Spleen (tissue), 11 donors: ENCODE measurements at regions not wholly inside any gene's neighbourhood (a gene's known extent, or its start where the extent isn't known, plus 50 kb on each side); places are given as distances from the start of the nearest gene placed in this dataset.

Experiments used
- DNase-seq: peaks from one replicate; pipeline ENCODE4 v3.0.0-alpha.2; 2020
- H3K27ac ChIP-seq, 8 donors: fragments of 200-600 bp; sonication (generic) in 7 of 8; 1 replicate in 4 of 8; 2 replicates in 4 of 8; pipeline versions ENCODE4 v1.5.0 to v1.8.0; 2016 to 2021; ENCODE audit warnings: inconsistent platforms in 4 of 8, mild to moderate bottlenecking in 4 of 8, moderate library complexity in 1 of 8
- H3K27me3 ChIP-seq, 7 donors: fragments of 200-600 bp; sonication (generic) in 6 of 7; replicated peaks in 1 of 7; 1 replicate in 4 of 7; 2 replicates in 3 of 7; pipeline versions ENCODE4 v1.5.0 to v1.8.0; 2016 to 2021; ENCODE audit warnings: inconsistent platforms in 3 of 7, mild to moderate bottlenecking in 1 of 7
- H3K36me3 ChIP-seq, 6 donors: fragments of 200-600 bp; sonication (generic) in 5 of 6; 1 replicate in 4 of 6; 2 replicates in 2 of 6; pipeline versions ENCODE4 v1.5.0 to v1.8.0; 2016 to 2021; ENCODE audit warnings: inconsistent platforms in 2 of 6
- H3K4me1 ChIP-seq, 6 donors: fragments of 200-600 bp; sonication (generic) in 5 of 6; 1 replicate in 3 of 6; 2 replicates in 3 of 6; pipeline versions ENCODE4 v1.5.0 to v1.8.0; 2016 to 2021; ENCODE audit warnings: inconsistent platforms in 3 of 6
- H3K4me3 ChIP-seq, 8 donors: fragments of 200-600 bp; sonication (generic) in 7 of 8; 1 replicate in 4 of 8; 2 replicates in 4 of 8; pipeline versions ENCODE4 v1.5.0 to v1.8.0; 2016 to 2021; ENCODE audit warnings: inconsistent platforms in 4 of 8, mild to moderate bottlenecking in 4 of 8, moderate library complexity in 2 of 8
- H3K9me3 ChIP-seq, 8 donors: fragments of 200-600 bp; sonication (generic) in 7 of 8; 1 replicate in 4 of 8; 2 replicates in 4 of 8; pipeline versions ENCODE4 v1.5.0 to v1.8.0; 2016 to 2021; ENCODE audit warnings: inconsistent platforms in 4 of 8
- POLR2A ChIP-seq, 3 donors: fragments of 450-650 bp; IDR thresholded peaks; one replicate each; pipeline ENCODE4 v1.5.1; 2017; ENCODE audit warnings: antibody characterized with exemption in 3 of 3, mild to moderate bottlenecking in 1 of 3
- POLR2AphosphoS5 ChIP-seq, 3 donors: sonication (generic); formaldehyde crosslinking; IDR thresholded peaks; one replicate each; pipeline ENCODE4 v1.5.1; 2017; ENCODE audit warnings: antibody characterized with exemption in 3 of 3
- WGBS, 5 donors: extraction: QIAGEN DNeasy Blood & Tissue Kit in 3 of 5; methylation state at CpG; one replicate each; pipeline versions ENCODE4 v1.1.5 to v1.1.7; 2013 to 2018; 5-methylcytosine and 5-hydroxymethylcytosine counted together
- intact Hi-C: fragments of 100-400 bp; cut with DNase I; formaldehyde crosslinking; loops from one replicate; pipeline ENCODE4 v1.15.0; 2023; ENCODE audit warnings: low total_unique reads
- TF ChIP-seq, protein P1 (sequence below), 11 experiments: fragments of 200-600 bp in 7 of 11; fragments of 450-650 bp in 4 of 11; sonication (generic) in 4 of 11; IDR thresholded peaks in 8 of 11; conservative IDR thresholded peaks in 3 of 11; 1 replicate in 7 of 11; 2 replicates in 4 of 11; pipeline versions ENCODE4 v1.4.0 to v1.8.0; 2016 to 2021; ENCODE audit warnings: antibody characterized with exemption in 11 of 11, inconsistent platforms in 4 of 11, mild to moderate bottlenecking in 1 of 11
- donor health status: healthy with polysubstance abuse.
- donor health status: DM: no; HTN: no; CAD: no; lungs with moderate emphysema.
- donor health status: DM: no; HTN: no; CAD: no.
- donor health status: Bipolar disorder and iron deficiency.
- donor health status: healthy.
- donor health status: DM: no; HTN: no; CAD: no.
- donor health status: DM: yes; HTN: yes; CAD: no.

DNA sequence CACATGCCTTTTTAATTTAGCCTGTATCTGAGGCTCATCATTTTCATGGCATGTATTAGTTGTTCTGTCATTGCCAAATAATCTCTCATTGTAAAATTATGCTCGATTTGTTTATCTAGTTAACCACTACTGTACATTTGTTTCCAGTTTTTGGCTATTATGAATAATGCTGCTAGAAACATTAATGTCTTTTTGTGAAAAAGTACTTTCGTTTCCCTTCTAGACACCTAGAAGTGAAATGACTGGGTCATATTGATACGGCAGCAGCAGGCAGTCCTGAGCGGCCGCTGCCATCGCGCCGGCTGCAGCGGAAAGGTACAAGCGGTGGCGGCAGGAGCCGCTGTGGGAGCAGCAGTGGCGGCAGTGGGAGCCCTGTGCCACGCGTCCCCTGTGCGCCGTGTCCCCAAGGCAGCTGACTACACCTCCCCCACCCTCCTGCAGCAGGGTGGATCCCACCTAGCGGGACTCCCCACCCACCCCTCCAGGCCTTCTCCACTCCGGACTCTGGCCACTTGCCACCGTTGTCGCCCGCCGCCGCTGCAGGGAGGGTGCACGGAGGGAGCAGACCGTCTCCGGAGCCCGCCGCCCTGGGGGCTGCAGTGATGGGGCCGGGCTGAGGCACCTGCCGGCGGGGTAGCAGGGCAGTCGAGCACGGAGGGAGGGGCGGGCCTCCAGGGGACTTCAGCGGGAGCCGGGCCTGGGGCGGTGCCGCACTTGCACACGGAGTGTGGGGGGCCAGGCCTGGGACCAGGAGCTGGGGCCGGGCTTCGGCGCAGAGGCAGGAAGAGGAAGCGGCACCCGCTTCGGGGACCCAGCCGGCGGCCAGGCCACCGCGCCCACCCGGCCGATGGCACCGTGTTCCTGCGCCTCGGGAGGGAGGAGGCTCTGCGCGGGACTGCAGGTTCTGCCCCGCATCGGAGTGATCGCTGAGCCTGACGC, 66.8 kb upstream of the RGS7 start:
- peaks cover 3 to 32% (median 17%) of the 10 kb centered on the region in 7 donors for H3K27me3 ChIP-seq
- peaks cover 0 to 16% (median 13%) of the 10 kb centered on the region in 6 donors for H3K4me1 ChIP-seq
- TF ChIP-seq POLR2AphosphoS5 (IDR thresholded peaks at IDR 0.05) (peak in 1 of 3 donors; percentile 12), POLR2A (IDR thresholded peaks at IDR 0.05) (no peak)
- TF ChIP-seq, protein P1, sequence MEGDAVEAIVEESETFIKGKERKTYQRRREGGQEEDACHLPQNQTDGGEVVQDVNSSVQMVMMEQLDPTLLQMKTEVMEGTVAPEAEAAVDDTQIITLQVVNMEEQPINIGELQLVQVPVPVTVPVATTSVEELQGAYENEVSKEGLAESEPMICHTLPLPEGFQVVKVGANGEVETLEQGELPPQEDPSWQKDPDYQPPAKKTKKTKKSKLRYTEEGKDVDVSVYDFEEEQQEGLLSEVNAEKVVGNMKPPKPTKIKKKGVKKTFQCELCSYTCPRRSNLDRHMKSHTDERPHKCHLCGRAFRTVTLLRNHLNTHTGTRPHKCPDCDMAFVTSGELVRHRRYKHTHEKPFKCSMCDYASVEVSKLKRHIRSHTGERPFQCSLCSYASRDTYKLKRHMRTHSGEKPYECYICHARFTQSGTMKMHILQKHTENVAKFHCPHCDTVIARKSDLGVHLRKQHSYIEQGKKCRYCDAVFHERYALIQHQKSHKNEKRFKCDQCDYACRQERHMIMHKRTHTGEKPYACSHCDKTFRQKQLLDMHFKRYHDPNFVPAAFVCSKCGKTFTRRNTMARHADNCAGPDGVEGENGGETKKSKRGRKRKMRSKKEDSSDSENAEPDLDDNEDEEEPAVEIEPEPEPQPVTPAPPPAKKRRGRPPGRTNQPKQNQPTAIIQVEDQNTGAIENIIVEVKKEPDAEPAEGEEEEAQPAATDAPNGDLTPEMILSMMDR (IDR thresholded peaks at IDR 0.05 in 8 of 11, conservative IDR thresholded peaks at IDR 0.05 in 3 of 11) = no peak
- WGBS, 5 donors = 1 to 4% (median 2%) methylated on average over 28 to 61 of the region's 61 CpGs
- peak; percentile 83 for DNase-seq
- intact Hi-C loops = no loop called here
- H3K4me3 ChIP-seq = peak overlapping the region; percentile 28 to 74 (median 42)
- H3K36me3 ChIP-seq = no peaks in the 10 kb centered on the region
- H3K9me3 ChIP-seq = no peaks in the 10 kb centered on the region
- peak overlapping the region in 1 of 8 donors; percentile 24 for H3K27ac ChIP-seq

- no peak overlapping the region for H3K27ac ChIP-seq
- peaks cover 3 to 32% (median 17%) of the 10 kb centered on the region in 7 donors for H3K27me3 ChIP-seq
- TF ChIP-seq POLR2AphosphoS5 (IDR thresholded peaks at IDR 0.05) (no peak), POLR2A (IDR thresholded peaks at IDR 0.05) (no peak)
- TF ChIP-seq, protein P1 (IDR thresholded peaks at IDR 0.05 in 8 of 11, conservative IDR thresholded peaks at IDR 0.05 in 3 of 11) = no peak
- H3K9me3 ChIP-seq = no peaks in the 10 kb centered on the region
- peaks cover 0 to 16% (median 13%) of the 10 kb centered on the region in 6 donors for H3K4me1 ChIP-seq
- intact Hi-C loops = no loop called here
- no peaks in the 10 kb centered on the region for H3K36me3 ChIP-seq
- no peak overlapping the region for H3K4me3 ChIP-seq
- no peak for DNase-seq
- 78 to 89% (median 84%) methylated on average over 6 of the region's 6 CpGs for WGBS, 5 donors
These were observed 65.5 kb upstream of the RGS7 start for GRCh38 chr1:241422470-241422869.

GRCh38 chr1:241419986-241420385, 63.0 kb upstream of the RGS7 start:
- Histone ChIP-seq H3K36me3 (no peaks in the 10 kb centered on the region), H3K4me1 (peaks cover 0 to 16% (median 13%) of the 10 kb centered on the region in 6 donors), H3K9me3 (no peaks in the 10 kb centered on the region), H3K27me3 (peaks cover 3 to 31% (median 17%) of the 10 kb centered on the region in 7 donors), H3K4me3 (no peak overlapping the region), H3K27ac (no peak overlapping the region)
- no peak for DNase-seq
- TF ChIP-seq POLR2AphosphoS5 (IDR thresholded peaks at IDR 0.05) (no peak), POLR2A (IDR thresholded peaks at IDR 0.05) (no peak)
- TF ChIP-seq, protein P1 (IDR thresholded peaks at IDR 0.05 in 8 of 11, conservative IDR thresholded peaks at IDR 0.05 in 3 of 11) = no peak
- 90 to 97% (median 94%) methylated on average over 3 of the region's 3 CpGs for WGBS, 5 donors
- intact Hi-C loops = no loop called here

- no peaks in the 10 kb centered on the region for H3K9me3 ChIP-seq
- TF ChIP-seq, protein P1 (IDR thresholded peaks at IDR 0.05 in 8 of 11, conservative IDR thresholded peaks at IDR 0.05 in 3 of 11) = no peak
- no peak for TF ChIP-seq POLR2AphosphoS5 (IDR thresholded peaks at IDR 0.05)
- no peak for TF ChIP-seq POLR2A (IDR thresholded peaks at IDR 0.05)
- WGBS, 5 donors = 53 to 97% (median 81%) methylated on average over 1 of the region's 1 CpG
- no peaks in the 10 kb centered on the region for H3K36me3 ChIP-seq
- H3K4me1 ChIP-seq = no peaks in the 10 kb centered on the region
- H3K27ac ChIP-seq = no peak overlapping the region
- H3K27me3 ChIP-seq = peaks cover 0 to 7% (median 0%) of the 10 kb centered on the region in 7 donors
- intact Hi-C loops = no loop called here
- H3K4me3 ChIP-seq = no peak overlapping the region
- no peak for DNase-seq
These were observed 60.3 kb upstream of the RGS7 start for GRCh38 chr1:241417258-241417657.
